Activated T-helper 1 cell treated with anti-CD3 and anti-CD28 coated beads, Interleukin-12 subunit alpha, Interleukin-12 subunit beta, Interleukin-2, Interleukin-4 antibody, amounts not matched to agents 30 ng/mL and 10 ng/mL and 1 ng/mL, durations not matched to agents 14 hours and 24 hours and 36 hours (primary cell): ENCODE measurements at regions not wholly inside any gene's neighbourhood (a gene's known extent, or its start where the extent isn't known, plus 50 kb on each side); places are given as distances from the start of the nearest gene placed in this dataset.
"Not testable (repeated sequence)": the region's sequence is repeated elsewhere in the genome, so short reads cannot be mapped to it uniquely, and the experiment has no call there.

Experiments used
- DNase-seq: peaks from one replicate; pipeline ENCODE4 v3.0.0; 2021; ENCODE audit warnings: low spot score
- H3K27ac Mint-ChIP-seq: one replicate; pipeline ENCODE4 v1.8.0; 2021; ENCODE audit warnings: mild to moderate bottlenecking, mixed read lengths
- H3K27me3 Mint-ChIP-seq: one replicate; pipeline ENCODE4 v1.8.0; 2022; ENCODE audit warnings: mild to moderate bottlenecking, moderate library complexity, mixed read lengths; ENCODE audit not compliant: insufficient read depth
- H3K36me3 Mint-ChIP-seq: one replicate; pipeline ENCODE4 v1.8.0; 2021; ENCODE audit warnings: low read depth, mixed read lengths
- H3K4me1 Mint-ChIP-seq: one replicate; pipeline ENCODE4 v1.8.0; 2021; ENCODE audit warnings: low read depth, mixed read lengths
- H3K4me3 Mint-ChIP-seq: one replicate; pipeline ENCODE4 v1.8.0; 2021; ENCODE audit warnings: mild to moderate bottlenecking, moderate library complexity, mixed read lengths
- H3K9me3 Mint-ChIP-seq: one replicate; pipeline ENCODE4 v1.8.0; 2021; ENCODE audit warnings: mixed read lengths
- intact Hi-C: fragments of 100-400 bp; cut with micrococcal nuclease; formaldehyde crosslinking; loops from one replicate; pipeline ENCODE4 v1.15.1; 2024

DNA sequence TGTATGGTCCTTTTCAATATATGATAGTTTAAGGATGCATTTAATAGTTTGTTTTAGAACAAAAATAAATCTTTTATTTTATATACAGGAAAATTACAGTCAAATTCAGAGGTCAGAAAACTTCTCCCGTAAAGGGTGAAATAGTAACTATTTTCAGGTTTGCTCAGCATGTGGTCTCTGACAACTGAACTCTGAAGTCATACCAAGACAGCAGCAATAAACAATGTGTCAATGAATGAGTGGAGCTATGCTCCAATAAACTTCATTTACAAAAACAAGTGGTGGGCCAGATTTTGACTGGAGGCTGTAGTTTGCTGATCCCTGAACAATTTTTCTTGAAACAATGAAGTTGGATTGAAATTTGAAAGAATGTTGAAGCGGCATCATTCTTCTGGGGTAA, 123.6 kb downstream of the ZNF248 start:
- H3K27me3 Mint-ChIP-seq = no peaks in the 10 kb centered on the region
- H3K4me3 Mint-ChIP-seq = no peak overlapping the region
- peaks cover 23% of the 10 kb centered on the region for H3K9me3 Mint-ChIP-seq
- no peak overlapping the region for H3K27ac Mint-ChIP-seq
- H3K4me1 Mint-ChIP-seq = no peaks in the 10 kb centered on the region
- H3K36me3 Mint-ChIP-seq = no peaks in the 10 kb centered on the region
- no peak for DNase-seq
- intact Hi-C loops = no loop called here

- H3K9me3 Mint-ChIP-seq = peaks cover 19% of the 10 kb centered on the region
Measured at GRCh38 chr10:37732685-37733084, 124.7 kb downstream of the ZNF248 start.

DNA sequence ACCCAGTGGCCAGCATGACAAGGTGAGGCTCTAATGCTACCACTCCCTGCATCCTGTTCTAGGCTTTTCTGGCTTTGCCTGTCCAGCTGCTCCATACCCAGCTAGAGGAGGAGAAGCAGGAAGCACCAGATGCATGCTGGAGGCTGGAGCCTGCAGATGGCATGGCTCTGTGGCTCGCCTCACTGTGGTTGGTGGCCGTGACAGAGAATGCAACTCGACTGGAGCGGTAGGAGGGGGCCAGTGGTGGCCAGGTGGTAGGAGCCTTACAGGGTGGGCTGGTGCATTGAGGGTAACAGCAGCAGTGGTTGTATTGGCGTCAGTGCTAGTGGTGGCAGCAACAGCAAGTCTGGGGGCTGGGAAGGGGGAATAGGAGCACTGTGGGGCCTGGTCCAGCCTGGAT, 128.6 kb downstream of the ZNF248 start:
- intact Hi-C loops = no loop called here
- no peaks in the 10 kb centered on the region for H3K27me3 Mint-ChIP-seq
- H3K27ac Mint-ChIP-seq = no peak overlapping the region
- H3K4me1 Mint-ChIP-seq = no peaks in the 10 kb centered on the region
- no peak for DNase-seq
- no peaks in the 10 kb centered on the region for H3K36me3 Mint-ChIP-seq
- H3K9me3 Mint-ChIP-seq = peaks cover 17% of the 10 kb centered on the region
- no peak overlapping the region for H3K4me3 Mint-ChIP-seq

More at GRCh38 chr10:37732685-37733084, 124.7 kb downstream of the ZNF248 start:
- intact Hi-C loops = no loop called here
- Mint-ChIP-seq H3K36me3 (no peaks in the 10 kb centered on the region), H3K4me1 (no peaks in the 10 kb centered on the region), H3K27me3 (no peaks in the 10 kb centered on the region), H3K4me3 (no peak overlapping the region), H3K27ac (no peak overlapping the region)
- DNase-seq = no peak

GRCh38 chr10:37727491-37728352, 129.7 kb downstream of the ZNF248 start:
- DNase-seq = no peak
- H3K9me3 Mint-ChIP-seq = peaks cover 19% of the 10 kb centered on the region
- peaks cover 1% of the 10 kb centered on the region for H3K27me3 Mint-ChIP-seq
- no peaks in the 10 kb centered on the region for H3K36me3 Mint-ChIP-seq
- no peak overlapping the region for H3K27ac Mint-ChIP-seq
- H3K4me1 Mint-ChIP-seq = no peaks in the 10 kb centered on the region
- H3K4me3 Mint-ChIP-seq = no peak overlapping the region
- intact Hi-C loops = no loop called here

DNA sequence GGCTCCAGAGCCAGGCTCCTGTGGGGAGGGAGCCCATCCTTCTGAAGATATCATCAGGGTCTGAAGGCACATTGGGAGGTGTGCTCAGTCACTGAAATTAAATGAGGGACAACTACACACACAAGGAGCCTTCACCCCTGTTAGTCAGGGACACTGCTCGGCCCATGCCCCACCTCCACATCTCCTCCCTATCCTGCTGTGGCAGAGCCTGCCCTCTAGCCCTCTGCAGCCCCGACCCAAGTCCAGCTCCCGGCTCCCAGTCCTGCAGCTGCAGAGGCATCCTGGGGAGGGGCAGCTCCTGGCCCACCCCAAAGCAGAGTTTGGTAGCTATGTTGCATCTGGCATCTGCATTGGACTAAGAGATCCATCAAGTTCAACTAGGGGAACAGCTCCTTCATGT, 136.3 kb downstream of the ZNF248 start:
- Mint-ChIP-seq H3K27ac (no peak overlapping the region), H3K9me3 (peaks cover 34% of the 10 kb centered on the region), H3K4me3 (no peak overlapping the region), H3K4me1 (no peaks in the 10 kb centered on the region), H3K36me3 (no peaks in the 10 kb centered on the region), H3K27me3 (peaks cover 1% of the 10 kb centered on the region)
- DNase-seq = no peak
- intact Hi-C loops = no loop called here

GRCh38 chr10:37718060-37718459, 139.3 kb downstream of the ZNF248 start:
- H3K36me3 Mint-ChIP-seq = not testable (repeated sequence)

DNA sequence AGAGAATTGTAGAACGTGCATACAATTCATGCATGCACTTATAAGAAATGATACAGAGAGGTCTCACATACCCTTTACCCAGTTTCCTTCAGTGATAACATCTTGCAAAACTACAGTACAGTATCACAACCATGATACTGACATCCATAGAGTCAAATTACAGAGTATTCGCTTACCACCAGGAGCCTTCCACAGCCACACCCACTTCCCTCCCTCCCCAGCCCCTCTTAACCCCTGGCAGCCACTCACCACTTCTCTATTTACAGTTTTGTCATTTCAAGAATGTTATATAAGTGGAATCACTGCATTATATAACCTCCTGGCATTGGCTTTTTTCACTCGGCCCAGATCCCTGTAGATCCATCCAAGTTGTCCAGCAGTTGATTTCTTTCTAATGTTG, 143.8 kb downstream of the ZNF248 start:
- Mint-ChIP-seq H3K27ac (no peak overlapping the region), H3K9me3 (peaks cover 25% of the 10 kb centered on the region), H3K36me3 (no peaks in the 10 kb centered on the region), H3K27me3 (no peaks in the 10 kb centered on the region), H3K4me1 (no peaks in the 10 kb centered on the region), H3K4me3 (no peak overlapping the region)
- intact Hi-C loops = no loop called here
- DNase-seq = no peak

More at GRCh38 chr10:37718060-37718459, 139.3 kb downstream of the ZNF248 start:
- H3K4me1 Mint-ChIP-seq, H3K27me3 Mint-ChIP-seq, H3K4me3 Mint-ChIP-seq, H3K27ac Mint-ChIP-seq, intact Hi-C loops, DNase-seq: not testable (repeated sequence)
- peaks cover 36% of the 10 kb centered on the region for H3K9me3 Mint-ChIP-seq

DNA sequence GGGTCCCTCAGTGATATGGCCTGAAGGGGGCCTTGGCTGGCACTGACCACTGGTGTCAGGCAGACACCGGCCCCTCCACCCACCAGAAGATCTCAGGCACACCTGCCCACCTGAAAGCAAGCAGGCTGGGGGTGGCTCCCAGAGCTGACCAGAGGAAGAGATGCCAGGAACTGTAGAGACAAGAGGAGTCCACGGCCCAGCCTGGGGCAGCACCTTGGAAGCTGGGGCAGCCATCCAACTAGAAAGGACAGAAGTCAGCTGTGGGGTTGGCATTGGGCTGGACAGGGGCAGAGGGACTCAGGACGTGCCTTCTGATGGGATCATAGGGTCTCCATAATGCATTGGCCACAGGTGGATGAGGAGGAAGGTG, 144.3 kb downstream of the ZNF248 start:
- no peaks in the 10 kb centered on the region for H3K27me3 Mint-ChIP-seq
- no peaks in the 10 kb centered on the region for H3K4me1 Mint-ChIP-seq
- no peak overlapping the region for H3K4me3 Mint-ChIP-seq
- H3K27ac Mint-ChIP-seq = no peak overlapping the region
- DNase-seq = no peak
- intact Hi-C loops = no loop called here
- H3K9me3 Mint-ChIP-seq = peaks cover 20% of the 10 kb centered on the region
- no peaks in the 10 kb centered on the region for H3K36me3 Mint-ChIP-seq

- intact Hi-C loops = no loop called here
- H3K36me3 Mint-ChIP-seq = no peaks in the 10 kb centered on the region
Measured at GRCh38 chr10:37712489-37713131, 144.8 kb downstream of the ZNF248 start.

DNA sequence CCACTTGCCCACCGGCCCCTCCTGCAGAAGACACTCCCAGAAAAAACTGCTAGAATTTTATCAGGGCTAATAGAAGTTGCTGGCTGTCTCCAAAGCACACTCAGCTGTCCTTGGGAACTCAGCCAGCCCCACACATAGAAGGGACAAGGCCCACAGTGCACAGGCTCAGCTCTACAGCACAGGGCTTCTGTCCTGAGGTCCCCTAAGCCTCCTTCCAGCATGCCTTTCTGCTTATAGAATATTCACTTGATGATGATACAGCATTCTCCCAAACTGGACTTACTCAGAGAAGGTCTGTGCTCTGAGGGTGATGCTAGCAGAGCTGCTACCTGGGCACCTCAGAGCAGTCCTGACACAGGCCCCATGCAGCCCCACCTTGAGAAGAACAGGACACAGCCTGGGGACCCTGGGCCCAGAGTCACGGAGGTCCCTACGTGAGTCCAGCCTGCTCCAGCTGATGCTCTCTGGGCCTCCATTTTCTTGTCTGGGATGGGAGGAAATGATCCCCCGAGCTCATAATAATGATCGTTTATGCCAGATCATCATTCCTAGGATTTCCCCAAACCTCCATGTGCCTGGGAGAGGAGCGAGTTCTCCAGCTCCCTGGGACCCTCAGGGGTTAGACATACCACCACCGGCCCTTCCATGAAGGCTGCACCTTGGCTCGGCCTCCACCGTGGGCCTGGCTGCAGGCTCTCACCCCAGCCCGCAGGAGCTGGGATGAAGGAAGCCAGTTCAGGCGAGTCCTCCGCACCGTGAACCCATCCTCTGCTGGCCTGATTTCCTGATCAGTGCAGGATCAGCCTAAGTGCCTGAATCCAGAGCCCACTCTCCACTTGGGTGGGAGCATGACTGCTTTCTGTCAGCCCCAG, 145.6 kb downstream of the ZNF248 start:
- H3K4me1 Mint-ChIP-seq = no peaks in the 10 kb centered on the region
- no peak overlapping the region for H3K4me3 Mint-ChIP-seq
- H3K27ac Mint-ChIP-seq = no peak overlapping the region
- no peaks in the 10 kb centered on the region for H3K36me3 Mint-ChIP-seq
- intact Hi-C loops = no loop called here
- no peaks in the 10 kb centered on the region for H3K27me3 Mint-ChIP-seq
- H3K9me3 Mint-ChIP-seq = peaks cover 12% of the 10 kb centered on the region
- DNase-seq = no peak

More at GRCh38 chr10:37712489-37713131, 144.8 kb downstream of the ZNF248 start:
- H3K4me3 Mint-ChIP-seq = no peak overlapping the region
- H3K4me1 Mint-ChIP-seq = no peaks in the 10 kb centered on the region
- no peak for DNase-seq
- peaks cover 15% of the 10 kb centered on the region for H3K9me3 Mint-ChIP-seq
- H3K27ac Mint-ChIP-seq = no peak overlapping the region
- H3K27me3 Mint-ChIP-seq = no peaks in the 10 kb centered on the region

DNA sequence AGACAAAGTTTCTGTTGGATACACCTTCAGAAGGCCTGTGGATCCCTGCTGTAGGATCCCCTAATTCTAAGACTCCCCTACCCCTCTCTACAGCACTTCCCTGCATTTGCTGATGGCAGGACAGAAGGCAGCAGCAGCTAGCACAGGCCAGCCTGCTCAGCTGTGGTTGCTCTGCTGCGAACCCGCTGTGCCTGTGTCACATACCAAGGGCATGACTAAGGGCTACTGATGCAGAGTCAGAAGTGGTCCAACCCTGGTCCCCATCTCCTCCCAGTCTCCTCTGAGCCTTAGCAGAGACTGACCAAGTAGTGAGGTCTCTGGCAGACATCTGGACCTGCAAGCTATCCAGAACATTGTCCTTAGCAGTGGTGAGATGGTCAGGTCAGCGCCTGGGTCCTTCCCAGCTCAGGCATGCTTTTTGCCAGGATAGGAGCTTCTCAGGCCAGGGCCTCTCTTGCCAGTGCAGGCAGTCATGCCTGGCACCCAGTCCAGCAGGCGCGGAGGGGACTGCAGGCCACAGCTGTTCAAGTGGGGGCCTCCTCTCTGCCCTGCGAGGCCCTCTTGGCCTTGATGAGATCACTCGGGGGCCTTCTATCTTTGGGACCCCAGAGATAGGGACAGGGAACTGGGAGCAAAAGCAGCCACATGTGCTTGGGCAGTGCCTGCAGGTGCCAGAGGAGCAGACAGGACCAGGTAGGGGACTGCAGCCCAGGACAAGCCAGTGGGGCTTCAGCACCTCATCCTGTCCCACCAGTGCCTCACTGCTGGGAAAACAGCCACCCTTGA, 146.4 kb downstream of the ZNF248 start:
- H3K27me3 Mint-ChIP-seq = no peaks in the 10 kb centered on the region
- H3K27ac Mint-ChIP-seq = no peak overlapping the region
- DNase-seq = no peak
- intact Hi-C loops = no loop called here
- peaks cover 11% of the 10 kb centered on the region for H3K9me3 Mint-ChIP-seq
- no peaks in the 10 kb centered on the region for H3K4me1 Mint-ChIP-seq
- H3K4me3 Mint-ChIP-seq = no peak overlapping the region
- H3K36me3 Mint-ChIP-seq = no peaks in the 10 kb centered on the region

- no peak for DNase-seq
- intact Hi-C loops = no loop called here
- H3K27me3 Mint-ChIP-seq = no peaks in the 10 kb centered on the region
- no peaks in the 10 kb centered on the region for H3K36me3 Mint-ChIP-seq
- H3K4me1 Mint-ChIP-seq = no peaks in the 10 kb centered on the region
- H3K4me3 Mint-ChIP-seq = no peak overlapping the region
- peaks cover 12% of the 10 kb centered on the region for H3K9me3 Mint-ChIP-seq
- H3K27ac Mint-ChIP-seq = no peak overlapping the region
Measured at GRCh38 chr10:37707829-37708578, 149.4 kb downstream of the ZNF248 start.
